Limb (tissue), 2 donors: ENCODE measurements at regions not wholly inside any gene's neighbourhood (a gene's known extent, or its start where the extent isn't known, plus 50 kb on each side); places are given as distances from the start of the nearest gene placed in this dataset.

Experiments used
- DNase-seq, 2 donors: peaks; one replicate each; pipeline ENCODE4 v3.0.0-alpha.2; 2016; ENCODE audit errors: extremely low spot score in 2 of 2

DNA sequence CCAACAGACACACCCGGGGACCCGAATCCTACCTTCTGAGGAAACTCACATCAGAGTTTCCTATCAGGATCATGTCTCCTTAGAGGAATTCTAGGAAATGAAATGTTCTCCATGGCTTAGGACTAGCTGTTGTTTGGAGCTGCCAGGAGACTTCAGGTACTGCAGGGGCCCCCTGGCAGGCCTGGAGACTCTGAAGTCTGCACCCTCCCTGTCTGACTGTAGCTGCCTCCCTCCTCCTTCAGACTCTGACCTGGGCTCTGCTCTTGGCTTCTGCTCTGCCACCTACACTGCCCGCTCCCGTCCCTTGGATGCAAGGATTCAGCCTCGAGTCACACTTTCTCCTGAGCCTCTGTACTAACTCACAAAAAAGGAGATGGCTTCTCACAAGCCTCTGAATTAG lies 232.8 kb downstream of the INHBA start:
- no peak for DNase-seq

DNA sequence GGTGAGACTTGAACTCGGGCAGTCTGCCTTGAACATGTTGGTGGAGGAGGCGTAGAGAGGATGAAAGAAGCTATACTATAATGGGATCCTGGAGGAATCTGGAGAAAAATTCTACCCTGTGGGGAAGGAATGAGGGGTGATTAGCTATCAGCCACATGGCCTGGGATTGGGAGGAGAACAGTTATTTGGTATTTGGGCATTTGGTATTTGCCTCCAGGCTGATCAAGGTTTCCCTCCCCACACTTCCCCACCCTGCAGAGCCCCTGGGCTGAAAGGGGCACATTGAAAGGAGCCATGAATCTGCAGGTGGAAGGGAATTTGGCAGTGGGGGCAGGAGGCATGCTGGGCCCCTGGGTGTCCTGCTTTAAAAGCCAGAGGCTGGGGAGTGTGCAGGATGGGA lies 235.3 kb downstream of the INHBA start:
- DNase-seq = no peak

DNA sequence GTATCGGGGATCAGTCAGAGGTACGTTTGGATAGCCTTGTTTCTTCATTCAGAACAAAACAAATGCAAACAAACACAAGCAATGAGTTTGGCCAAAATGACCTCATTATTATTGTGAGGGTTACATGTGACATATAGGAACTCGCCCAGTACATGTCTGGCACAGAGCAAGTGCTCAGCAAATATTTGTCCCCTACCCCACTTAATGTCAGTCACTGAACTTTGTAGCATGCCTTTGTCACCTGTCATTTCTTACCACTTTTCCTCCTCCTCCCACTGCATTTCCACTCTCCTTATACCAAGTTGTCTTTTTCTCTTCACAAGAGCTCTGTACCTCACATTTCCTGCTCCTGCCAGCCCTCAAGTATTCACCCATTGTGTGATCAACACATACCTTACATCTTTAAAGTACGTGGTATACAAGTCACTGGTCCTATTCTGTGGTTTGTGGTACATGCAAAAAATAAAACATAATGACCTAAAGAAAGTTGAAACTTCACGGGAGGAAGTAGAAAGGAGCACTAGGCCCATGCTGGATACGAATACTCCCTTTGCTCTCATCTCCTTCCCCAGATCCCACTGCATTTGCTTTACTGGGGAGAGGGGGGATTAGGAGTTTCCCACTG lies 236.0 kb downstream of the INHBA start:
- no peak for DNase-seq

- no peak for DNase-seq
Observed at GRCh38 chr7:41465571-41465970, 237.3 kb downstream of the INHBA start.

GRCh38 chr7:41463770-41464470 lies 239.0 kb downstream of the INHBA start:
- DNase-seq = no peak

DNA sequence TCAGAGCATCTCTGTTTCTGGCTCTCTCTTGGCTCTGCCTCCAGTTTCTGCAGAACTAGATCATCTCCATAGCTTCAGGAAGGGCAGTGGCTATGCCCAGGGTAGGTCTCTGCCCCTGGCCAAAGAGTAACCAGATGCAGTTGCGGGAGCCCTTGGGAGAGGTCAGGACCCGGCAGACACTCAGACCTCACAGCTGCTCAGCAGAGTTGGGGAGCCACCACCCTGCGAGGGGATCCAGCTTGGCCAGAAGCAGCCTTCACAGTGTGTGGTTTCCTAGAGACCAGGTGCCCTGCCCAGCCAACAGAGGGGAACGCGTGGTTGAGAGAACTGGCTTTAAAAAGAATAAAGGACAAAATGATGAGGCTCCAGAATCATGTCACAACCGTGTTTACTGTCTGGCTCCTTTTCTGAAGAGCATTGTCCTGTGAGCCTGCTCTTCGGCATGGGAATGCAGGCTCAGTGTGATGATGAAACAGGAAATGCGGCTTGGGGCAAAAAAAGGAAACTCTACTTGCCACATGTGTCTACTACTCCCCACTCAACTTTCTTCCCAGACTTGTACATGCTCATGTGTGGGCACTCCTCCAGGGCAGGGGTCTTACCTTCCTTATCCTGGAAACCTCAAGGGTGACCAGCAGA lies 243.1 kb downstream of the INHBA start:
- DNase-seq = no peak

GRCh38 chr7:41459183-41459582 lies 243.7 kb downstream of the INHBA start:
- DNase-seq = no peak

GRCh38 chr7:41457832-41458437 lies 245.0 kb downstream of the INHBA start:
- no peak for DNase-seq

GRCh38 chr7:41451826-41452225 lies 251.1 kb downstream of the INHBA start:
- DNase-seq = no peak

DNA sequence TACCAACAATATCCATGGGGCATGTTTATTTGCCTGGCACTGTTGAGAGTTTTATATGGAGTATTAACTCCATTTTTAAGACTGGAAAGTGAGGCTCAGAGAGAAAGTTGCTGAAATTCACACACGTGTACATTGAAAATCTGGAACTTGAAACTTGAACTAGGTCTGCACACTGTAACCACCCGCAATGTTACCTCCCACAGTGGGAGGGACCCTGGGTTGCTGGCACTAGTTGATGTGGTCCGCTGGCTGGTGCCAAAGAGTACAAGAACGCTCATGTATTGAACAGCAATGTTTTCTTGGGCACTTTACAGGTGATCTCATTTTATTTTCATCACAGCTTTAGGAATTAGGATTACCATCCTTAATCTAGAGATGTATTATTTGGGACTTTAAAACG lies 253.2 kb downstream of the INHBA start:
- DNase-seq = no peak

DNA sequence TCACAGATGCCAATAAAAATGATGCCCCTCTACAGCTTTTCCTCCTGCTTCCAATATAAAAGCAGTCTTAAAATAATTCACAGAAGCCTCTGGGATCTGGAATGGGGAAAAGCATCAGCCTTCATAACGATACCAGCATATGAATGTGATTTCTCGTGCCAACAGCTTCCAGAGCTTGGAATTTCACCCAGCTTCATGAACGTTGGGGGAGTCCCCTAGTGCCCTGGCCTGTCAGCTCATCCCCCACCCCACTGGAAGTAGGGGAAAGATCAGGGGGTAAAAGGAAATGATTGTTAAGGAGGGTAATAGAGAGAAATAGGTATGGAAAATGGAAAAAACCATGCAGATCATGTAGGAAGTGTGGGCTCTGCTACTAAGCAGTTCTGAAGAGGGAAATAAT lies 253.6 kb downstream of the INHBA start:
- no peak for DNase-seq

GRCh38 chr7:41448104-41448503 lies 254.8 kb downstream of the INHBA start:
- no peak for DNase-seq

GRCh38 chr7:41447450-41448042 lies 255.3 kb downstream of the INHBA start:
- no peak for DNase-seq

DNA sequence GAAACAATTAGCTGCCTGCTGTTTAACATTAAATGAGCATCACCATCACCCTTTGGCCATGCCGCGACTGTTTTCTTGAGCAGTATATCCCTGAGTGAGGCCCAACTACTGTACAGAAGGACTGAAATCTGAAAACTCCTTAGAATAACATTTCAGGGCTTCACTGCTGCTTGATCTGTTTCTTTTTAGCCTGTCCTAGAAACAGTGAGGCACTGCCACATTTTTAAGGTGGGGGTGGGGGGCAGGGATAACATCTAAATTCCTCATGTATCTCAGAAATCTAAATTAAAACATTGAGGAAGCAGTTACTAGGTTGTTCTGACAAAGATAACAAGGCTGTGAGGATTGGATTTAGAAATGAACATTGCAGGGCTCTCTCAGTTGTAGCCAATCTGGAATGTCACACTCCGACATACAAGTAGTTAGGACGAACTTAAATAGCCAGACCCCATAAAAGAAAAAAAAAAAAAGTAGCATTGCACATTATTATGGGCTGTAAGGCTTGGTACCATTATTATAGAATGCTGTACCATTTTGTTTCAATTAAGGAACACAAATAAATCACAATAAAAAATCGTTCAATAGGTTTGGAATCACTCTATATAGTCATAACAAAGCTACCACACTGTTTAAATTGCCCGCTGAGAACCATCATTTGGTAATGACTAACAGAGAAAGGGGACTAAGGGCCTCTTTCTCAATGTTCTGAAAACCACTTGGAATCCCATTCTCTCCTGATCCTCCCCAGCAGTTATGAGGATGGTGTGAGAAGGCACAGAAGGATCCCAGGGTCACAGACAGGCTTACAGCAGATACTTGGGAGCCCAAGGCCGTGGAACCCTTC lies 256.1 kb downstream of the INHBA start:
- DNase-seq = no peak

DNA sequence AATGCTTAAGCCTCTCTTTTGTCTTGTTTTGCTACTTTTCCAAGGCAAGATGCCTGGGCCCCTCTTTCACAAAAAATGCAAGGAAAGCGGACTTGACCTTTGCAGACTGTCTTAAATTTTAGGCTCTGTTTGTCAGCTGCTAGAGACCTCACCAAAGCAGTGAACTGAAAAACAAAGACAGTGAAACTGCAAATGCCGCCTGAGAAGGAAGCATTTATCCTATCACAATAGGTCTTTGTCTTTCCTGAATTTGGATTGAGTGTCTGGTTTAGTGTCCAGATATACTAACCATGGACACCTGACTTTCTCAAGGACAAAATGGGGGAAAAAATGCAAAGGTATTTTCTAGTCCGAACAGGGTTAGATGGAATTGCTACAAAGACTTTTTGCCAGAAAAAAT lies 256.9 kb downstream of the INHBA start:
- DNase-seq = no peak

DNA sequence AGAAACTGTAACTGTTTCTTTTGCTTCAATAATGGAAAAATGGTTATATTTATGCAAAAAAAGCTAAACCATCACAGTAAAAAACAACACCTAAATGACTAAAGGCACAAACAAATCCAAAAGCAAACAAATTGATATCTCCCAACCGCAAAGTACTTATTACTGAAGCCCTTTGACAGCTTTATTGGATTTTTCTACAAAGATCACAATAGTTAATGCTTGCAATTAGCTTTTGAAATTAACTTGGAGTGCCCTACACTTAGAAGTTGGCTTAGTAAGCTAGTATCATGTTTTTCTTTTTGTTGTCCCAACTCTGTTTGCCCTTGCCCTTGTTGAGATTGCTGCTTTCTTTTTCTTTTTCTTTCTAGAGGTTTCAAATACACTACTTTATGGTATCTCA lies 257.5 kb downstream of the INHBA start:
- DNase-seq = no peak

DNA sequence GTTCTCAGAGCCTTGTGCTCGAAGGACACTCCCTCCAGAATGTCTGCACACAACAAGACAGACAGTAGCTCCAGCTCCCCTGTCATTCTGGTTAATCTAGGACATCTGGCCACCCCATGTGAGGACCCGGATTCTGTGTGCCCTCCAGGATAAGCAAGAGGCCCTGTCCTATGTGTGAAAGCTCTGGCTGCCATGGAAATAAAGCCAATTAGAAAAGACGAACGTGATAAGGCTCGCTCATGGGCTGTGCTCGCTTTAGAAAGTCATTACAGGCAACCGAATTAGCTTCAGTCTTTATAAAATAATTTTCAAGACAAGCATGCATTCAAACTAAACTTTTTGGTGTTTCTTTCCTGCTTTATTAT lies 263.4 kb downstream of the INHBA start:
- DNase-seq = no peak

DNA sequence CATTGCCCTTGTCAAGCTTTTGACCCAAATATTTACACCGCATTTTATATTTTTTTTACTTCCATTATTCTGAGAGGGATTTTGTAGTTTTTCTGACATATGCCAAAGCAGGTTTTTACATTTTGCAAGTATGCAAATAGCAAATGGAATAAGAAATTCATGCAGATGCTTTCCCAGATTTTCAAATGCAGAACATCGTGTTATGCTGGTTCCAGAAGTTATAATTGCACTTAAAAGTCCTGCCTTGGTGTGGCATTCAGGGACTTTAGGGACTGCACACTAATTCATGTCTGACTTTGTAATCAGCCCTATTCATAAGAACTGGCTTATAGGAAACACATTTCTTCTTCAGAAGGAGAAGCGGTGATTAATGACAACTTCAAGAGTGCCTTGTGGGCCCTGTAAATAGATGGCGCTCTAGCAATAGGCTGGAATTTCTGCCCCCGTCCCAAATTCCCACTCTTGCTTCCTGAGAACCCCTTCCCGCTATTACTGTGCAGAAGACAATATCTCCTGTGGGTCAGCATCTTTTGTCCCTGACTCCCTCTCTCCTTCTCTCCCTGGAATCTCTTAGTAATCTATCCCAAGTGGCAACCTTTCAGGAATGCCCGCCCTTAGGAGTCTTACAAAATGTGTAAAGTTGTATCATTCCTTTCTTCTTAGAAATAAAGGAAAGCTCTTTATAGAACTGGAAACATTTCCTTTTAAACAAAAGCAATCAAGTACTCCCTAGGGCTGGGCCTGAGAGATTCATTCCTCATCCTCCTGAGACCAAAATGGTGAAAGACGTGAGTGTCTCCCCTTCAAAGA lies 264.0 kb downstream of the INHBA start:
- no peak for DNase-seq

GRCh38 chr7:41437257-41438196 lies 265.4 kb downstream of the INHBA start:
- DNase-seq = no peak
